ENCODE measurements at regions not wholly inside any gene's neighbourhood (a gene's known extent, or its start where the extent isn't known, plus 50 kb on each side); places are given as distances from the start of the nearest gene placed in this dataset.

- Histone ChIP-seq H3K9ac (ENCODE audit: low read depth in 2 of 2, low read length in 2 of 2) (no peak overlapping the region), H3K4me3 (no peak overlapping the region), H3K9me3 (no peaks in the 10 kb centered on the region), H3K4me1 (no peaks in the 10 kb centered on the region), H3K27ac (no peak overlapping the region), H3K27me3 (no peaks in the 10 kb centered on the region), H3K36me3 (no peaks in the 10 kb centered on the region)
- no peak for DNase-seq
- no peak for TF ChIP-seq CTCF (IDR thresholded peaks at IDR 0.05)
- intact Hi-C loops (cut with DNase I) = no loop called here
These were observed 384.7 kb upstream of the LCORL start for GRCh38 chr4:18406264-18406663.

- Histone ChIP-seq H3K4me3 (no peak overlapping the region), H3K9ac (ENCODE audit: low read depth in 2 of 2, low read length in 2 of 2) (no peak overlapping the region), H3K27ac (no peak overlapping the region), H3K27me3 (no peaks in the 10 kb centered on the region), H3K9me3 (no peaks in the 10 kb centered on the region), H3K36me3 (no peaks in the 10 kb centered on the region), H3K4me1 (no peaks in the 10 kb centered on the region)
- no peak for DNase-seq
- TF ChIP-seq CTCF (IDR thresholded peaks at IDR 0.05) = no peak
- intact Hi-C loops (cut with DNase I) = no loop called here
These were observed 383.5 kb upstream of the LCORL start for GRCh38 chr4:18405054-18405453.

- intact Hi-C loops (cut with DNase I) = no loop called here
- Histone ChIP-seq H3K9ac (ENCODE audit: low read depth in 2 of 2, low read length in 2 of 2) (no peak overlapping the region), H3K9me3 (no peaks in the 10 kb centered on the region), H3K27me3 (no peaks in the 10 kb centered on the region), H3K4me1 (no peaks in the 10 kb centered on the region), H3K27ac (no peak overlapping the region), H3K36me3 (no peaks in the 10 kb centered on the region), H3K4me3 (no peak overlapping the region)
- no peak for TF ChIP-seq CTCF (IDR thresholded peaks at IDR 0.05)
- no peak for DNase-seq
These were observed 383.1 kb upstream of the LCORL start for GRCh38 chr4:18404642-18405041.

GRCh38 chr4:18403327-18403726 lies 381.8 kb upstream of the LCORL start:
- TF ChIP-seq CTCF (IDR thresholded peaks at IDR 0.05) = no peak
- Histone ChIP-seq H3K27ac (no peak overlapping the region), H3K9me3 (no peaks in the 10 kb centered on the region), H3K36me3 (no peaks in the 10 kb centered on the region), H3K4me1 (no peaks in the 10 kb centered on the region), H3K27me3 (no peaks in the 10 kb centered on the region), H3K9ac (ENCODE audit: low read depth in 2 of 2, low read length in 2 of 2) (no peak overlapping the region), H3K4me3 (no peak overlapping the region)
- intact Hi-C loops (cut with DNase I) = no loop called here
- DNase-seq = no peak

- TF ChIP-seq CTCF (IDR thresholded peaks at IDR 0.05) = no peak
- DNase-seq = no peak
- no peaks in the 10 kb centered on the region for H3K27me3 ChIP-seq
- H3K9me3 ChIP-seq = no peaks in the 10 kb centered on the region
- no peak overlapping the region for H3K4me3 ChIP-seq
- H3K4me1 ChIP-seq = no peaks in the 10 kb centered on the region
- no peaks in the 10 kb centered on the region for H3K36me3 ChIP-seq
- H3K9ac ChIP-seq (ENCODE audit: low read depth in 2 of 2, low read length in 2 of 2) = no peak overlapping the region
- no peak overlapping the region for H3K27ac ChIP-seq
- intact Hi-C loops (cut with DNase I) = no loop called here
These were observed 380.3 kb upstream of the LCORL start for GRCh38 chr4:18401868-18402267.

- no peaks in the 10 kb centered on the region for H3K9me3 ChIP-seq
- H3K4me1 ChIP-seq = no peaks in the 10 kb centered on the region
- no peaks in the 10 kb centered on the region for H3K36me3 ChIP-seq
- no peak overlapping the region for H3K4me3 ChIP-seq
- H3K27ac ChIP-seq = no peak overlapping the region
- DNase-seq = no peak
- intact Hi-C loops (cut with DNase I) = no loop called here
- no peaks in the 10 kb centered on the region for H3K27me3 ChIP-seq
- TF ChIP-seq CTCF (IDR thresholded peaks at IDR 0.05) = no peak
- no peak overlapping the region for H3K9ac ChIP-seq (ENCODE audit: low read depth in 2 of 2, low read length in 2 of 2)
These were observed 379.9 kb upstream of the LCORL start for GRCh38 chr4:18401425-18401824.

All from colonic mucosa (tissue), 4 donors.